NCI-H146 (cell line): ENCODE measurements at regions not wholly inside any gene's neighbourhood (a gene's known extent, or its start where the extent isn't known, plus 50 kb on each side); places are given as distances from the start of the nearest gene placed in this dataset.
"Not testable (repeated sequence)": the region's sequence is repeated elsewhere in the genome, so short reads cannot be mapped to it uniquely, and the experiment has no call there.

Source experiments
- DNase-seq: peaks from one replicate; lab custom pipeline; 2025; lab: John Stamatoyannopoulos, UW

DNA sequence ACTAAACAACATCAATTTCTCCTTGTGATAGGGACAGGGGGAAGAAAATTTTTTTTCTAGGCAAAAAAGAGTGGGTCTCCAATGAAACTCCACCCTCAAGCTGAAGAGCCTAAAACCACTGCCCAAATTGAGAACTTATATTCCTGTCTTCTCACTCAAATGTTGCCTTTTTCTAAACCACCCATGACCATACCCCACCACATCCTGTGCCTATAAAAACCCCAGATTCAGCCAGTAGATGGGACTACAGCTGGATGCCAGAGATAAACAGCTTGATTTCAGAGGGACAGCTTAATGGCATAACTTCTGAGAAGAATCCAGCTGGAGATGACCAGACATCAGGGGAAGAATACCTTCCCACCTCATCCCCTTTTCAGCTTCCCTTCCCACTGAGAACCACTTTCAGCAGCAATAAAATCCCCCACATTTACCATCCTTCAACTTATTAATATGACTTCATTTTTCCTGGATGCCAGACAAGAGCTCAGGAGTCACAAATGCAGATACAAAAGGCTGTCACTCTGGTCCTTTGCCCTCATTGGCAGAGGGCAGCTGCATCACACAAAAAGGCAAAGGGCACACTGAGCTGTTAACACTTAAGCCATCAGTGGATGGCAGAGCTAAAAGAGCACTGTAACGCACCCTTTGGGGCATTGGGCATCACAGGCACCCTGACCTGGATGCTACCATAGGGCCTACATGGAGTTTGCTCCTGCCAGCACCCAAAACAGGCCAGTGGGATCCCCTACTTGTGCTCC, 972.5 kb upstream of the CTNND2 start:
- no peak for DNase-seq

DNA sequence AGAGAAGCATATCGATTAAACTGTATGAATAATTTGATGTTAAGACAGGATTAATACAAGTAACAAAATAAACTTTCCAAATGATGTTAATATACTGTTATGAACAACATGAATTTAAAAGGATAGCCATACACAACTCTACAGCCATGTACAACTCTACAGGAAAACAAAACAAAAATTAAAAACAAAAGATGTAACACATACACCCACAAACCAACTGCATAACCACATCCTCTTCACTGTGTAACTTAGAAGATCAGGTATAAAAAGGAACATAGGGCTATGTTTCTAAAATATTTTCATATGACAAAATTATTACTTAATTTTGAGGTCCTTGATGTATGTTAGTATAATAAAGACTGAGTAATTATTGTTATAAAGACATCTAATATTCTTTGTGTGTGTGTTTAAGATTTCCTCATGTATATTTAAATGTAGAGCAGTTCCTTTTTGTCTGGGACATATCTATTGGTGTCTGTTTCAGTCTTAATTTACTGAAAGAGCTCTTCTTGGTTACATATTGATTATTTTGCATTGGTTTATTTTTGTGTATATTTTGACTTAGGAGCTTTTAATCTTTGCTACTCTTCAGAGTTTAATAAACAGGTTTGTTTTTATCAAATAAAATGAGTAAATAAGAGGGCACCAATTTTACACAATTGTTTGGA, 966.8 kb upstream of the CTNND2 start:
- no peak for DNase-seq

DNA sequence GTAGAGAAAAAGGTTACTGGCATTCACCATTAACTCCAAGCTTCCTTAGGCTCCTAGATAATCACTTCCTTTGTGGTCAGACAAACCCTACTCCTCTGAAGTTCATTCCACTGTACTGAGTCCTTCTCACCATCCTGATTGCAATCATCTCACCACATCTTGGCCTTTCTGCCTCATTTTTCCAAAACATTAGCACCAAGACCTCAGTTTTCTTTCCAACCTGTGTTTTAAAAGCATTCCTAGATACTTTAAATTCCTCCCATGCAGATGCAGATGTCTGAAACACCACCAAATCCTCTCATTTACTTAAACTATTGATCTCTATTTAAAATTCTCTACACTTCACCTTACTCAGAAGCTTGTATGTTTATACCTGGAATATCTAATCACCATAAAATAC, 961.3 kb upstream of the CTNND2 start:
- DNase-seq = no peak

DNA sequence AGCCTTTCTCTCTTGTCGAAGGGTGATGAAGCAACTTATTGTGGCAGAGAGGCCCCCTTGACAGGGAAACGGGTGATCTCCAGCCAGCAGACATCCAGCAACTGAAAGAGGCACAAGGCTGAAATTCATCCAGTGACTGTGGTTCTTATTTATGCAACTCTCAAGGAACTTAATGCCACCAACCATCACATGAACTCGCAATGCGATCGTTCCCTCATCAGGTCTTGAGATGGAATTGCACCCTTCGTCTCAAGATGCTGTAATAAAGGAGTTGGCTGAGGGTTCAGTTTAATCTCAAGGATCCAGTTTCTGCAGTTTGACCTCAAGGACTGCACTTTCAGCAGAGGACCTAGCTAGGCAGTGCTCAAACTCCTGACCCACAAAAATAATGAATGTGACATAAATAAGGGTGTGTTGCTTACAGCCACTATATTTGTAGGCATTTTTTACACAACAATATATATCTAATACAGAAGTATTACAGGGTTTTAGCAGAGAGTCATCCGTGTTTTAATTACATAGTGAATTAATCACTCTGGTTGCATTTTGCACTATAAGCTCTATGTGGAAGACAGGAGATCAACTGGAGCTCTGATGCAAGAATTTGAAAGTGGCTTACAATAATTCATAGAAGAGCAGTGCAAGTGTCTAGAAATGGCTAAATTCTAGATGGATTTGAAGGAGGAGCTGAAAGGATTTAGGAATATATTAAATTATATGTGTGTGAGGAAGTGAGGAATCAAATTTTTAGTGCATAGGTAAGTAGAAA, 957.8 kb upstream of the CTNND2 start:
- no peak for DNase-seq

DNA sequence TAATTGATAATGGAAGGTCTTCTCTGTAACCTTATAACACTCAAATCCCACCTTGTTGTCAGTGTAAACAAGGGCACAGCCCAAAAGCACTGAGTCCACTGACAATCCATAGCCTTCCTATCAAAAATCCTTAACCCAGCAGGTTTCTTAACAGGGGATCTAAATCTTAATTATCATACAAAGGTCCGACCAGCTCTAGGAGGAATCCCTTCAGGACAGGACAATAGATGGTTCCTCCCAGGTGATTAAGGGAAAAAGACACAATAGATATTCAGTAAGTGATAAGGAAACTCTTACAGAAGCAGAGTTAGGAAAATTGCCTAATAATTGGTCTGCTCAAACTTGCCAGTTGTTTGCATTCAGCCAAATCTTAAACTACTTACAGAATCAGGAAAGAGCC, 951.9 kb upstream of the CTNND2 start:
- DNase-seq = not testable (repeated sequence)

DNA sequence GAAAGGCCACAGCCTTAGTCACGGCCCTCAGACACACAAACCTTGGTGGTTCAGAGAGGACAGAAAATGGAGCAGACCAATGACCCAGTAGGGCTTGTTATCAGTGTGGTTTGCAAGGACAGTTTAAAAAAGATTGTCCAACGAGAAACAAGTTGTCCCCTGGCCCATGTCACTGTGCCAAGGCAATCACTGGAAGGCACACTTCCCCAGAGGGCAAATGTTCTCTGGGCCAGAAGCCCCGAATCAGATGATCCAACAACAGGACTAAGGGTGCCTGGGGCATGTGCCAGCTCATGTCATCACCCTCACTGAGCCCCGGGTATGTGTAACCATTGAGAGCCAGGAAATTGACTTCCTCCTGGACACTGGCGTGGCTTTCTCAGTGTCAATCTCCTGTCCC, 950.1 kb upstream of the CTNND2 start:
- DNase-seq = no peak

DNA sequence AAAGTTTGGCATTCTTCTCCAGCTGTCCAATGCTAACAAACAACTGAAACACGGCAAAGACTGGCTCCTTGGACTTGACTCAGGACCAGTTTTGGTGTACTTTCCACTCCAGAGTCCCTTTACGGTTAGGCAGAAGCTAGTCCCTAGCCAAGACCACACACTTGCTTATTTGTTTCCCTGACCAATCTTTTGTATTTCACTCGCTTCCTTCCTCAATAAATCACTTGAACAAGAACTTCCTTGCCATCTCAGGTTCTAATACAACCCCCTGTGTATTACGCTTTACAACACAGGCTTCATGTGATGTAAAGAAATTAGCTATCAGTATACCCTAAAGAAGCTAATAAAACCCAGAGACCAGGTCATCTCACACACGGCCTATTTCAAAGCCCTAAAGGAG, 947.5 kb upstream of the CTNND2 start:
- no peak for DNase-seq

GRCh38 chr5:12848709-12849108, 944.5 kb upstream of the CTNND2 start:
- DNase-seq = no peak

- DNase-seq = no peak
These were observed 941.4 kb upstream of the CTNND2 start for GRCh38 chr5:12845549-12846159.

GRCh38 chr5:12840972-12841371, 936.7 kb upstream of the CTNND2 start:
- DNase-seq = no peak

GRCh38 chr5:12837592-12837991, 933.3 kb upstream of the CTNND2 start:
- no peak for DNase-seq

GRCh38 chr5:12825163-12825562, 920.9 kb upstream of the CTNND2 start:
- DNase-seq = no peak

- peak; percentile 76 for DNase-seq
These were observed 901.0 kb upstream of the CTNND2 start for GRCh38 chr5:12805165-12805698.

DNA sequence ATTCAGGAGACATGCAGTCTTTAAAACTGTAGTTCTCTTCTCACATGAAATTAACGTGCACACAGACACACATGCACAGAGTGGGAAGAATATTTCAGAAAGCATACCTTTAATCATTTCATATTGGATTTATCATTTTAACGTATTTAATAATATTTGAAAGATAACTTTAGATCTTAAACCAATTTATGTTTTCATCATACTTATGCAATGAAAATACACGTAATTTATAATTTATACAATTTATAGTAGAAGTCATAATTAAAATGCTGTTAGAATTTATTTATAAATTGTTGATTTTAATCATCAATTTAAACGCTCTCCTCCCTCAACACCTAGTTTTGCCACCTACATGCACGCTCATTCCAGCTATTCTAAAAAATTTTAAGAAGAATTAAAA, 894.9 kb upstream of the CTNND2 start:
- DNase-seq = no peak

DNA sequence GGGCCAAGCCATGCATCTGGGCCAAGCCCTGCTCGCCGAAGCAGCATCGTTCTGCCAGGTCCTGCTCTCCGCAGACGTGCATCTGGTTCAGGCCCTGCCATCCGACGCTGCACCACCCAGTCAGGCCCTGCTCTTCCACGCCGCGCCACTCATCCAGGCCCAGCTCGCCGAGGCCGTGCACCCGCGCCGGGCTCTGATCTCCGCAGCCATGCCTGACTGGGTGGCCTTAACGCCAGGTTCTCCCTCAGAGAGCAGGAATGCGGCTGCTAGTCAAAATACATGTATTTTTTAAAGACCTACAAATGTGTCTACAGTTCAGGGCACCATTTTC, 891.1 kb upstream of the CTNND2 start:
- no peak for DNase-seq

GRCh38 chr5:12794476-12795332, 890.5 kb upstream of the CTNND2 start:
- DNase-seq = peak; percentile 89

DNA sequence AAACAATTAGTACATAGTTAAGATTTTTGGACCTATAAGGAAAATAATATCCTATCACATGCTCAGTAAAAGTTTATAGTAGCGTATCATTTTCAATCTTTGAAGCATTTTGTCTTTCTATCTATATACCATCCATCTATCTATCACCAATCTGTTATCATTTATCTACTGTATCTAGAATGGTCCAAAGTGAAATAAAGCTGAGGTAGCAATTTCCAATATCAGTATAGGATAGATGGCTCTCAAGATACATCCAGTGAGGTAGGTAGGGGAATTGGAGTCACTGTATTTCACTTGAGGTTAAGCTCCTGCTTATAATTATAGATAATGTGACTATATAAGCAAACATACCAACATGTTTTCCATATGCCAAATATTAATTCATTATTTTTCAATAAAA, 889.1 kb upstream of the CTNND2 start:
- no peak for DNase-seq

DNA sequence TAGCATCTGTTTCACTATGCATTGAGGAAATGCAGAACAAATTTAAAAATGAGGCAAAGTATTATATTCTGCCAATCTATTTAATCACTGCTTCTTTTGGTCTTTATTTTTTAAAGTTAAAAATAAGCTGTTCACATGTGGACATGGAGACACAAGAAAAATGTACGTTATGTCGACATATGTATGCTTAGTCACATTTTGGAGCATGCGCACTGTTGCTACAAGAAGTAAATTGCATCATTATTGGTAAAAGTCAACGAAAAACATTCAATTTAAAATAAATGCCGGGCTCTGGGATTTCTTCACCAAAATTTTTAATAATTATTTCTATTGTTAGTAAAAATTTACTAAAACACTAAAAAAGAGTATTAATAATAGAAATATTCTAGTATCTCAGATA, 876.3 kb upstream of the CTNND2 start:
- DNase-seq = no peak

GRCh38 chr5:12777342-12777741, 873.1 kb upstream of the CTNND2 start:
- no peak for DNase-seq

DNA sequence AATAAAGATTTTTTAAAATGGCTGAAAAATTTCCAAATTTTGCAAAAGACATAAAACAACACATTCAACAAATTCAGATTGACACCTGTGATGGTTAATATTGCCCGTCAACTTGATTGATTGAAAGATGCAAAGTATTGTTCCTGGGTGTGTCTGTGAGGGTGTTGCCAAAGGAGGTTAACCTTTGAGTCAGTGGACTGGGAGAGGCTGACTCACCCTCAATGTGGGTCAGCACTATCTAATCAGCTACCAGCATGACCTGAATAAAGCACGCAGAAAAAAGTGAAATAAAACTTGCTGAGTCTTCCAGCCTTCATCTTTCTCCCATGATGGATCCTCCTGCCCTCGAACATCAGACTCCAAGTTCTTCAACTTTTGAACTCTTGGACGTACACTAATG, 868.0 kb upstream of the CTNND2 start:
- DNase-seq = no peak

GRCh38 chr5:12759377-12759776, 855.1 kb upstream of the CTNND2 start:
- DNase-seq = no peak

DNA sequence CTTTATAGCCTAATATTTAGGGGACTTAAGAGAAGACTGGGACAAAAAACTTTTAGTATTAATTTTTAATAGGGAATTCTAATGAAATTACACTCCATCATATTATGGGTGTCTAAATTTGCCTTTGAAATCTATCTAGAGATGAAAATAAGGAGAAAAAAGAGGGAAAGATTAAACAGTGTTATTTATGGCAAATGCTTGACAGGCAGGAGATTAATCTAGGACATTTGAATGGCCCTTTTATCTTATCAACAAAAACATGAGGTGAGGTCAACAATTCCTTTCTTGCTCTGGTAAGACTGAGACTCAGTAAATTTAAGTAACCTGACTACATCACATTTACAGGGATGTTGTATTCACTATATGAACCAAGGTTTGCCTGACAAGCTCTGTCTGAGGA, 852.8 kb upstream of the CTNND2 start:
- DNase-seq = no peak
